ENCODE measurements at regions not wholly inside any gene's neighbourhood (a gene's known extent, or its start where the extent isn't known, plus 50 kb on each side); places are given as distances from the start of the nearest gene placed in this dataset.

DNA sequence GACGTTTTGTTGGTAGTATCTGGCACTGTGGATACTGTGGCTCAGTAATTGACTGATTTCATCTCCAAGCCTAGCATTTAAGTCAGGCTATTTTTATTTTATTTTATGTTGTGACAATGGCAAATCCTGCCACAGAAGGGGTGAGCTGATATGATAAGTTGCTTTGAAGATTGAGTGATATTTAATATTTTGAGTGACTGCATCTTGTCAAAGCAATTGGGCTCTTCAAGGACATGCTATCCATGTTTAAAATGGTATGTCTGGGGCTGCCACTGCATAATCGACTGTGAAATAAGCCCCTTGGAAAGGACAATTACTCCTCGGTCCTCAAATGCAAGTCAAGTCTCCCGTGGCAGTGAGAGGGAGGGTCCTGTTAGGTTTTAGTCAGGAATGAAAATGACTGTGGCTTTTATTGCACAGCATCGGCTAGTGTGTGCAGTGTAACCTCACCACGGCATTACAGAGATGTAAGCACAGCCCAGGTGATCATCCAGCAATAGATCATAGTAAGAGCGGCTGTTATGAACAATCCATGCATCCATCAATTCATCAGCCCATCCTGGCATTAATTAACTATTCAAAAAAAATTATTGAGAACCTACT is 178.2 kb downstream of the GBA3 start:
- no peak for DNase-seq (ENCODE audit: low read depth)

DNA sequence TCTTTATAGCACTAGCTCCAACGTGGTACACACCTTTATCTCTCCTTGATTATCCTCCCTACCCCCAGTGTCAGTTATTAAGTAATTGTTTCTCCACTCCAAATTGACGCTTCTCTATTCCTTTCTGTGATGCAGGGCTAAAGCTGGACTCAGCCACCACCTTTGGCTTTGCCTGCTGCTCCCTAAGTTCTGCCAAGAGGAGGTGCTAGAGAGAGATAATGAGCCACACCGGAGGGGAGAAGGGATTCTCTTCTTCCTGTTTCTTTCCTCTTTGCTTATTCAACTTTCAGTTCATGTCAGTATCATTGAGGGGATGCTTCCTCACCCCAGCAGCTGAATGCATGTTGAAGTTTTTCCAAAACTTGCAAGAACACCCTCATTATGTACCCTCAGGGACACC is 176.5 kb downstream of the GBA3 start:
- no peak for DNase-seq (ENCODE audit: low read depth)
